ENCODE measurements at regions not wholly inside any gene's neighbourhood (a gene's known extent, or its start where the extent isn't known, plus 50 kb on each side); places are given as distances from the start of the nearest gene placed in this dataset.

DNA sequence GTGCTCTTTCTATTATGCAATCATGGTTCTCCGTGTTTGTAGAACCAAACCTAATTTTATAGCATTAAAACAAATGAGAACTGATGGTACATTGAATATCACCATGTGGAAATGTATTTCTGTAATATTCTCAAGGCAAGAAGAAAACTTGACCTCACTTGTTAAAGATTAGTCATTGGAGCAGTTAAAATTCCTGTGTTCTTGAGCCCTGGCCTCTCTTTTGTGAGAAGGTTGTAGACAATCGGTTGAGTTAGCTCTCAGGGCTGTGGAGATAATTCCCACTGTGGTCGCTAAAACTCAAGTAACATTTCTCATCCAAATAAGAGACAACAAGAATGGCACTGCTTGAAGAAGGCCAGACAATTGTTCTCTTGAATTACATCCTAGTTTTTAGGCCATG, 216.0 kb upstream of the KLF4 start:
- no peak overlapping the region for H2BK20ac ChIP-seq (ENCODE audit: low read depth, low read length, poor library complexity, severe bottlenecking)
- TF ChIP-seq, protein P1, sequence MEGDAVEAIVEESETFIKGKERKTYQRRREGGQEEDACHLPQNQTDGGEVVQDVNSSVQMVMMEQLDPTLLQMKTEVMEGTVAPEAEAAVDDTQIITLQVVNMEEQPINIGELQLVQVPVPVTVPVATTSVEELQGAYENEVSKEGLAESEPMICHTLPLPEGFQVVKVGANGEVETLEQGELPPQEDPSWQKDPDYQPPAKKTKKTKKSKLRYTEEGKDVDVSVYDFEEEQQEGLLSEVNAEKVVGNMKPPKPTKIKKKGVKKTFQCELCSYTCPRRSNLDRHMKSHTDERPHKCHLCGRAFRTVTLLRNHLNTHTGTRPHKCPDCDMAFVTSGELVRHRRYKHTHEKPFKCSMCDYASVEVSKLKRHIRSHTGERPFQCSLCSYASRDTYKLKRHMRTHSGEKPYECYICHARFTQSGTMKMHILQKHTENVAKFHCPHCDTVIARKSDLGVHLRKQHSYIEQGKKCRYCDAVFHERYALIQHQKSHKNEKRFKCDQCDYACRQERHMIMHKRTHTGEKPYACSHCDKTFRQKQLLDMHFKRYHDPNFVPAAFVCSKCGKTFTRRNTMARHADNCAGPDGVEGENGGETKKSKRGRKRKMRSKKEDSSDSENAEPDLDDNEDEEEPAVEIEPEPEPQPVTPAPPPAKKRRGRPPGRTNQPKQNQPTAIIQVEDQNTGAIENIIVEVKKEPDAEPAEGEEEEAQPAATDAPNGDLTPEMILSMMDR (conservative IDR thresholded peaks at IDR 0.05) = no peak
- Mint-ChIP-seq H3K27me3 (ENCODE audit: low read depth) (no peaks in the 10 kb centered on the region; the same call in none of the 2 replicates), H3K27ac (no peak overlapping the region), H3K4me1 (no peaks in the 10 kb centered on the region), H3K4me3 (no peak overlapping the region), H3K9me3 (no peaks in the 10 kb centered on the region; a peak in 1 of 5 replicates), H3K36me3 (ENCODE audit: insufficient read depth in 1 of 3, low read depth in 3 of 3) (no peaks in the 10 kb centered on the region; a peak in 3 of 7 replicates)
- no peaks in the 10 kb centered on the region for H3K9me3 ChIP-seq (ENCODE audit: control insufficient read depth, low read depth, low read length)
- H2BK15ac ChIP-seq (ENCODE audit: low read depth, low read length) = no peak overlapping the region
- no peaks in the 10 kb centered on the region for H3K79me1 ChIP-seq (ENCODE audit: insufficient read depth, low read depth, low read length, poor library complexity, severe bottlenecking)
- no peaks in the 10 kb centered on the region for H3K4me1 ChIP-seq (ENCODE audit: insufficient read depth, low read length)
- no peak overlapping the region for H3K4ac ChIP-seq (ENCODE audit: low read depth, low read length)
- H4K5ac ChIP-seq (ENCODE audit: insufficient read length, low read depth, low read length) = no peak overlapping the region
- no peak overlapping the region for H3K9ac ChIP-seq (ENCODE audit: extremely low read depth, insufficient read length, low read length)
- H2AFZ ChIP-seq (ENCODE audit: low read length) = no peak overlapping the region
- no peak overlapping the region for H2BK120ac ChIP-seq (ENCODE audit: low read depth, low read length, poor library complexity, severe bottlenecking)
- no peak overlapping the region for H2BK5ac ChIP-seq (ENCODE audit: insufficient read length, low read length)
- whole genome bisulfite sequencing (ENCODE audit: extremely low coverage, insufficient read length, low lambda C conversion rate) = no CpG with 5 or more reads among the region's 3 CpGs
- no peak overlapping the region for H2AK5ac ChIP-seq (ENCODE audit: insufficient read length, low read length)
- H3K23me2 ChIP-seq (ENCODE audit: insufficient read length, low read depth, low read length, poor library complexity, severe bottlenecking) = no peaks in the 10 kb centered on the region
- H2BK12ac ChIP-seq (ENCODE audit: insufficient read length, low read depth, low read length) = no peak overlapping the region
- no peak overlapping the region for H3K27ac ChIP-seq (ENCODE audit: insufficient read length, low read depth, low read length)
- H3K79me2 ChIP-seq (ENCODE audit: insufficient read depth, low read length) = no peaks in the 10 kb centered on the region
- no peak overlapping the region for H3K56ac ChIP-seq (ENCODE audit: insufficient read length, low read depth, low read length)
- H4K8ac ChIP-seq (replicated peaks; ENCODE audit: insufficient read length, low read depth, low read length) = no peak overlapping the region
- no peaks in the 10 kb centered on the region for H3K27me3 ChIP-seq (ENCODE audit: insufficient read depth, low read length)
- H4K20me1 ChIP-seq (ENCODE audit: control insufficient read depth, insufficient read depth, insufficient read length) = no peaks in the 10 kb centered on the region
- H4K91ac ChIP-seq (ENCODE audit: insufficient read length, low read depth, low read length) = no peak overlapping the region
- H3K18ac ChIP-seq (ENCODE audit: insufficient read length, low read depth, low read length) = no peak overlapping the region
- DNase-seq = no peak
- H3K23ac ChIP-seq (ENCODE audit: insufficient read length, low read depth, low read length) = no peak overlapping the region
- no peak overlapping the region for H3K14ac ChIP-seq (ENCODE audit: insufficient read depth, low read length)
- no peak overlapping the region for H3K4me2 ChIP-seq (ENCODE audit: insufficient read depth, insufficient read length, low read length)
- no peak overlapping the region for H3T11ph ChIP-seq (ENCODE audit: low read length)
